DOHH2 (cell line): ENCODE measurements at regions not wholly inside any gene's neighbourhood (a gene's known extent, or its start where the extent isn't known, plus 50 kb on each side); places are given as distances from the start of the nearest gene placed in this dataset.

Experiments used
- EZH2phosphoT487 ChIP-seq: fragments of 200-600 bp; sonication (generic); IDR thresholded peaks from 2 replicates; pipeline ENCODE4 v1.6.1; 2017; ENCODE audit warnings: borderline replicate concordance, mild to moderate bottlenecking, antibody characterized with exemption, low read length, moderate library complexity, mixed read lengths
- TF ChIP-seq, protein P1 (sequence below): fragments of 200-600 bp; sonication (generic); IDR thresholded peaks from one replicate; pipeline ENCODE4 v1.5.1; 2014; ENCODE audit warnings: antibody characterized with exemption, mild to moderate bottlenecking, low read depth, low read length; ENCODE audit not compliant: poor library complexity, severe bottlenecking

GRCh38 chr14:71314717-71315116 lies 407.5 kb downstream of the PCNX1 start:
- TF ChIP-seq, protein P1, sequence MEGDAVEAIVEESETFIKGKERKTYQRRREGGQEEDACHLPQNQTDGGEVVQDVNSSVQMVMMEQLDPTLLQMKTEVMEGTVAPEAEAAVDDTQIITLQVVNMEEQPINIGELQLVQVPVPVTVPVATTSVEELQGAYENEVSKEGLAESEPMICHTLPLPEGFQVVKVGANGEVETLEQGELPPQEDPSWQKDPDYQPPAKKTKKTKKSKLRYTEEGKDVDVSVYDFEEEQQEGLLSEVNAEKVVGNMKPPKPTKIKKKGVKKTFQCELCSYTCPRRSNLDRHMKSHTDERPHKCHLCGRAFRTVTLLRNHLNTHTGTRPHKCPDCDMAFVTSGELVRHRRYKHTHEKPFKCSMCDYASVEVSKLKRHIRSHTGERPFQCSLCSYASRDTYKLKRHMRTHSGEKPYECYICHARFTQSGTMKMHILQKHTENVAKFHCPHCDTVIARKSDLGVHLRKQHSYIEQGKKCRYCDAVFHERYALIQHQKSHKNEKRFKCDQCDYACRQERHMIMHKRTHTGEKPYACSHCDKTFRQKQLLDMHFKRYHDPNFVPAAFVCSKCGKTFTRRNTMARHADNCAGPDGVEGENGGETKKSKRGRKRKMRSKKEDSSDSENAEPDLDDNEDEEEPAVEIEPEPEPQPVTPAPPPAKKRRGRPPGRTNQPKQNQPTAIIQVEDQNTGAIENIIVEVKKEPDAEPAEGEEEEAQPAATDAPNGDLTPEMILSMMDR: no peak
- TF ChIP-seq EZH2phosphoT487: no peak
